Upper lobe of left lung (tissue), 6 donors: ENCODE measurements at regions not wholly inside any gene's neighbourhood (a gene's known extent, or its start where the extent isn't known, plus 50 kb on each side); places are given as distances from the start of the nearest gene placed in this dataset.

Experiments used
- ATAC-seq, 2 donors: fragments of 200-7000 bp; cut with Tn5 transposase; one replicate each; pipeline ENCODE4 v1.9.1; 2022; ENCODE audit warnings: mild to moderate bottlenecking in 2 of 2, moderate library complexity in 2 of 2; ENCODE audit not compliant: low FRiP score in 2 of 2
- DNase-seq, 2 donors: peaks; one replicate each; pipeline ENCODE4 v3.0.0-alpha.2; 2019 to 2020
- H3K27ac ChIP-seq, 4 donors: fragments of 200-600 bp; sonication (generic); one replicate each; pipeline ENCODE4 v1.5.1; 2016 to 2019
- H3K27me3 ChIP-seq, 4 donors: fragments of 200-600 bp; sonication (generic); one replicate each; pipeline ENCODE4 v1.5.1; 2017 to 2019
- H3K36me3 ChIP-seq, 4 donors: fragments of 200-600 bp; sonication (generic); one replicate each; pipeline ENCODE4 v1.5.1; 2016 to 2019
- H3K4me1 ChIP-seq, 4 donors: fragments of 200-600 bp; sonication (generic); one replicate each; pipeline ENCODE4 v1.5.1; 2018 to 2019
- H3K4me3 ChIP-seq, 4 donors: fragments of 200-600 bp; sonication (generic); one replicate each; pipeline ENCODE4 v1.5.1; 2017 to 2019; ENCODE audit warnings: mild to moderate bottlenecking in 2 of 4, moderate library complexity in 1 of 4
- H3K9me3 ChIP-seq, 4 donors: fragments of 200-600 bp; sonication (generic); one replicate each; pipeline ENCODE4 v1.5.1; 2018 to 2019
- EP300 ChIP-seq, 4 donors: sonication (generic); formaldehyde crosslinking; IDR thresholded peaks; one replicate each; pipeline ENCODE4 v1.5.1; 2017; ENCODE audit warnings: antibody characterized with exemption in 4 of 4, control low read depth in 2 of 4
- POLR2A ChIP-seq, 4 donors: fragments of 450-650 bp; IDR thresholded peaks; one replicate each; pipeline ENCODE4 v1.5.1; 2016 to 2017; ENCODE audit warnings: antibody characterized with exemption in 4 of 4, mild to moderate bottlenecking in 2 of 4
- POLR2AphosphoS5 ChIP-seq, 2 donors: sonication (generic); formaldehyde crosslinking; IDR thresholded peaks; one replicate each; pipeline ENCODE4 v1.5.1; 2017; ENCODE audit warnings: antibody characterized with exemption in 2 of 2
- WGBS, 2 donors: methylation state at CpG; one replicate each; pipeline ENCODE4 v1.1.5; 2017 to 2018; 5-methylcytosine and 5-hydroxymethylcytosine counted together
- TF ChIP-seq, protein P1 (sequence below), 6 experiments: fragments of 450-650 bp in 4 of 6; fragments of 200-600 bp in 2 of 6; sonication (generic) in 2 of 6; IDR thresholded peaks; one replicate each; pipeline ENCODE4 v1.5.1; 2016 to 2019; ENCODE audit warnings: antibody characterized with exemption in 6 of 6
- donor health status: DM: no; HTN: no; CAD: no; lungs with moderate emphysema.
- donor health status: DM: no; HTN: yes; CAD: no; lungs with severe emphysema.

GRCh38 chr2:100683231-100683630 lies 120.4 kb downstream of the PDCL3 start:
- TF ChIP-seq POLR2AphosphoS5 (IDR thresholded peaks at IDR 0.05) (no peak), EP300 (IDR thresholded peaks at IDR 0.05) (no peak)
- Histone ChIP-seq H3K9me3 (no peaks in the 10 kb centered on the region), H3K4me3 (no peak overlapping the region), H3K4me1 (no peaks in the 10 kb centered on the region), H3K27ac (no peak overlapping the region), H3K36me3 (no peaks in the 10 kb centered on the region), H3K27me3 (no peaks in the 10 kb centered on the region)
- ATAC-seq (no peak), DNase-seq (no peak)
- 87 to 89% methylated on average over 4 of the region's 4 CpGs for WGBS, 2 donors

DNA sequence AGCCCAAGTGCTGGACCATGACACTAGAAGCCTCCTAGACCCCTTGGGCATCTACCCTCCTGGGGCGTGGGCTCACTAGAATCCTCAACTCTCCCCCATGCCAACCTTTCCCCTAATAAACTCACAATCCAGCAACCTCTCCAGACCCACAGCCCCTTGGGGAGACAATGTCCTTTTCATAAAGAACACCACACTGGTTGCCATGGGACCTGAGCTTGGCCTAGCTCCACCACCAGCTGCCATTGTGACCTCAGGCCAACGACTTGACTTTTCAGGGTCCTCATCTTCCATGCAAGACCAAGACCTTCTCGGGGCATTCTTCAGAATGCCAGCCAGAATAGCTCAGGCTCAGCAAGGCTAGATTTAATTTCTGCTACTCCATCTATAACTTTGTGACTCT lies 128.1 kb upstream of the NPAS2 start:
- H3K27me3 ChIP-seq: no peaks in the 10 kb centered on the region
- H3K9me3 ChIP-seq: peaks cover 0 to 7% (median 6%) of the 10 kb centered on the region in 4 donors
- no peak overlapping the region for H3K4me3 ChIP-seq
- TF ChIP-seq EP300 (IDR thresholded peaks at IDR 0.05) (no peak), POLR2A (IDR thresholded peaks at IDR 0.05) (no peak), POLR2AphosphoS5 (IDR thresholded peaks at IDR 0.05) (no peak)
- TF ChIP-seq, protein P1, sequence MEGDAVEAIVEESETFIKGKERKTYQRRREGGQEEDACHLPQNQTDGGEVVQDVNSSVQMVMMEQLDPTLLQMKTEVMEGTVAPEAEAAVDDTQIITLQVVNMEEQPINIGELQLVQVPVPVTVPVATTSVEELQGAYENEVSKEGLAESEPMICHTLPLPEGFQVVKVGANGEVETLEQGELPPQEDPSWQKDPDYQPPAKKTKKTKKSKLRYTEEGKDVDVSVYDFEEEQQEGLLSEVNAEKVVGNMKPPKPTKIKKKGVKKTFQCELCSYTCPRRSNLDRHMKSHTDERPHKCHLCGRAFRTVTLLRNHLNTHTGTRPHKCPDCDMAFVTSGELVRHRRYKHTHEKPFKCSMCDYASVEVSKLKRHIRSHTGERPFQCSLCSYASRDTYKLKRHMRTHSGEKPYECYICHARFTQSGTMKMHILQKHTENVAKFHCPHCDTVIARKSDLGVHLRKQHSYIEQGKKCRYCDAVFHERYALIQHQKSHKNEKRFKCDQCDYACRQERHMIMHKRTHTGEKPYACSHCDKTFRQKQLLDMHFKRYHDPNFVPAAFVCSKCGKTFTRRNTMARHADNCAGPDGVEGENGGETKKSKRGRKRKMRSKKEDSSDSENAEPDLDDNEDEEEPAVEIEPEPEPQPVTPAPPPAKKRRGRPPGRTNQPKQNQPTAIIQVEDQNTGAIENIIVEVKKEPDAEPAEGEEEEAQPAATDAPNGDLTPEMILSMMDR (IDR thresholded peaks at IDR 0.05): no peak
- DNase-seq (no peak), ATAC-seq (no peak)
- 80 to 100% methylated on average over 3 of the region's 3 CpGs for WGBS, 2 donors
- H3K4me1 ChIP-seq: no peaks in the 10 kb centered on the region
- no peaks in the 10 kb centered on the region for H3K36me3 ChIP-seq
- no peak overlapping the region for H3K27ac ChIP-seq

DNA sequence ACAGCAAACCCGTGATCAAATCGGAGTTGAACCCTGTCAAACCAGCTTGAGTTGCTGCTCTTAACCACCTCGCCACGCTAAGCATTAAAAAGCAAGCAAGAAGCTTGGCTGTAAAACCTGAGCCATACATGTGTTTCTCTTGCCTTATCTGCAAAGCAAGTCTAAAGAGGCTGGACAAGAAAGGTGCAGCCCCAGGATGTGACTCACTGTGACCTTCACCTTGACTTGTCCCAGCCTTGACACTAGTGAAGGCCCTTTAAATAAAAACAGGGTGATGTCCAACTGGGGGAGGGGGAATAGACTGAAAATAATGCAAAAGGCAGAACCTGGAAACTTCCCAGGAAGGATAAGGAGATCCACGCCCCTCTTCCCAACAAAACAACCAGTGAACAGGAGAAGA lies 127.6 kb upstream of the NPAS2 start:
- Histone ChIP-seq H3K27ac (no peak overlapping the region), H3K4me3 (no peak overlapping the region), H3K36me3 (no peaks in the 10 kb centered on the region), H3K9me3 (peaks cover 0 to 8% (median 8%) of the 10 kb centered on the region in 4 donors), H3K4me1 (no peaks in the 10 kb centered on the region), H3K27me3 (no peaks in the 10 kb centered on the region)
- 86 to 94% methylated on average over 5 of the region's 5 CpGs for WGBS, 2 donors
- DNase-seq (no peak), ATAC-seq (no peak)
- TF ChIP-seq EP300 (IDR thresholded peaks at IDR 0.05) (no peak), POLR2AphosphoS5 (IDR thresholded peaks at IDR 0.05) (no peak), POLR2A (IDR thresholded peaks at IDR 0.05) (no peak)
- TF ChIP-seq, protein P1 (IDR thresholded peaks at IDR 0.05): no peak

DNA sequence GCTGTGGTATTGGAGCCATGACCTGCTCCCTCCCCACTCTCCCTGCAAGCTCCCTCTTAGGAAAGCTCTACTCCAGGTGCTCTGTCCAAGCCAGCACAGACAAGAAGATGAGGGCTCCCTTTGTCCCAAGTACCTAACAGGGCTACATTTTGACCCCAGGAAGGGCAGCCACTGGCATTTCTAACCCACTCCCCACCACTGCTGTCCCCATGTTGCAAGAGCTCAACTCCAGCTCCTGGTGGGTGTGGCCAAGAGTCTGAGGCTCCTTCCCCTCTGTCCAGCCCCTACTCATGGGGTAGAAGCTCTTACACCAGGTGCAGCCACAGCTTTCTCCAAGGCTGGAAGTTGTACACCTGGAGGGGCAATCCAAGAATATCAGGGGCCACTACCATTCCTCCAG lies 127.0 kb upstream of the NPAS2 start:
- Histone ChIP-seq H3K9me3 (peaks cover 0 to 8% (median 8%) of the 10 kb centered on the region in 4 donors), H3K4me1 (no peaks in the 10 kb centered on the region), H3K4me3 (no peak overlapping the region), H3K36me3 (no peaks in the 10 kb centered on the region), H3K27ac (no peak overlapping the region), H3K27me3 (no peaks in the 10 kb centered on the region)
- no peak for DNase-seq
- TF ChIP-seq, protein P1 (IDR thresholded peaks at IDR 0.05): no peak
- TF ChIP-seq POLR2AphosphoS5 (IDR thresholded peaks at IDR 0.05) (no peak), EP300 (IDR thresholded peaks at IDR 0.05) (no peak)
- peak in 1 of 2 donors; percentile 31 for ATAC-seq

DNA sequence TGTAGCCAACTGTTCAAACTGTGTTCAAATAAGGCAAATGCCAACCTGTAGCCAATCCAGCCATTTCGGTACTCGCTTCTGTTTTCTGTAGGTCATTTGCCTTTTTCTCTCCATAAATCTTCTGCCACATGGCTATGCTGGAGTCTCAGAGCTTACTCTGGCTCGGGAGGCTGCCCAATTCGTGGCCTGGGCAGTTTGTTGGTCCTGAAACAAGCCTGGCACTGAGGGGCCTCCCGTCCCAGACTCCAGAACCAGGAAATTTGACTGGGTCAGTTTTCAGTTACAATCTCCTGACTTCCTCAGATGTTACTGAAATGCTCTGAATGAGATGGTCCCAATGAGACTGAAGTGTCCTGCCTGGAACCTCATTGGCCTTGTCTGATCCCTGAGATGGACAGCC lies 120.8 kb upstream of the NPAS2 start:
- no peak for TF ChIP-seq POLR2A (IDR thresholded peaks at IDR 0.05)
- no peak for TF ChIP-seq EP300 (IDR thresholded peaks at IDR 0.05)
- TF ChIP-seq POLR2AphosphoS5 (IDR thresholded peaks at IDR 0.05): no peak
- TF ChIP-seq, protein P1 (IDR thresholded peaks at IDR 0.05): no peak
- ATAC-seq (no peak), DNase-seq (no peak)
- no peaks in the 10 kb centered on the region for H3K27me3 ChIP-seq
- H3K4me3 ChIP-seq: no peak overlapping the region
- H3K4me1 ChIP-seq: no peaks in the 10 kb centered on the region
- peaks cover 0 to 8% (median 8%) of the 10 kb centered on the region in 4 donors for H3K9me3 ChIP-seq
- H3K36me3 ChIP-seq: no peaks in the 10 kb centered on the region
- 78 to 87% methylated on average over 5 of the region's 5 CpGs for WGBS, 2 donors
- H3K27ac ChIP-seq: no peak overlapping the region
